ENCODE measurements at regions not wholly inside any gene's neighbourhood (a gene's known extent, or its start where the extent isn't known, plus 50 kb on each side); places are given as distances from the start of the nearest gene placed in this dataset.

GRCh38 chr3:139774560-139775302 lies 97.0 kb upstream of the NMNAT3 start:
- no TSS peak for BruUV-seq (replicated peaks)
- ChIA-PET CTCF (ENCODE audit: low intra/inter-chr PET ratio, low total read pairs) (no interaction called here), POLR2A (no interaction called here)
- FAIRE-seq (no peak), ATAC-seq (no peak), DNase-seq (ENCODE audit: low spot score) (no peak)
- no peaks in the 10 kb centered on the region for H4K20me1 ChIP-seq (ENCODE audit: insufficient read depth, low read length)
- no peaks in the 10 kb centered on the region for H3K9me3 ChIP-seq (ENCODE audit: low read length)
- H3K27ac ChIP-seq (ENCODE audit: extremely low read length, insufficient read depth, low read length), result no peak overlapping the region
- H3K36me3 ChIP-seq (replicated peaks in 1 of 2; ENCODE audit: control insufficient read depth in 1 of 2, insufficient read depth in 2 of 2, low read length in 2 of 2), result no peaks in the 10 kb centered on the region
- H3K27me3 ChIP-seq (ENCODE audit: control insufficient read depth in 1 of 2, insufficient read depth in 2 of 2, low read length in 2 of 2), result peaks cover 3 to 31% of the 10 kb centered on the region in 2 experiments; a peak in 3 of 5 replicates
- no peaks in the 10 kb centered on the region for H3K79me2 ChIP-seq (ENCODE audit: insufficient read depth, low read length)
- in situ Hi-C loops (cut with HindIII; ENCODE audit: extremely low pct_ligation_motif_present, low pct_unique_long_range_greater_than_20kb), result no loop called here
- intact Hi-C loops (cut with micrococcal nuclease; ENCODE audit: unreplicated experiment), result no loop called here
- no peak overlapping the region for H2AFZ ChIP-seq (ENCODE audit: low read length)
- no peak overlapping the region for H3K4me2 ChIP-seq (ENCODE audit: low read depth, low read length)
- no peak for TF ChIP-seq NR1H2 (CRISPR knock-in tag; IDR thresholded peaks at IDR 0.05; ENCODE audit: borderline replicate concordance, low read depth)
- TF ChIP-seq ZSCAN25 (CRISPR knock-in tag; IDR thresholded peaks at IDR 0.05), result no peak
- TF ChIP-seq ATF7 (IDR thresholded peaks at IDR 0.05), result no peak
- TF ChIP-seq ATF7 (CRISPR knock-in tag; IDR thresholded peaks at IDR 0.05), result no peak
- TF ChIP-seq KAT2B (IDR thresholded peaks at IDR 0.05; ENCODE audit: borderline replicate concordance, low read depth, low read length), result no peak
- TF ChIP-seq MTF1 (CRISPR knock-in tag; IDR thresholded peaks at IDR 0.05), result no peak
- TF ChIP-seq MXD4 (CRISPR knock-in tag; IDR thresholded peaks at IDR 0.05), result no peak
- no peak for TF ChIP-seq ZNF503 (CRISPR knock-in tag; IDR thresholded peaks at IDR 0.05)
- no peak for TF ChIP-seq MED13 (CRISPR knock-in tag; IDR thresholded peaks at IDR 0.05)
- TF ChIP-seq BHLHE40 (IDR thresholded peaks at IDR 0.05; ENCODE audit: low read length), result no peak
- no peak for TF ChIP-seq JUND (CRISPR knock-in tag; IDR thresholded peaks at IDR 0.05)
- TF ChIP-seq ZNF713 (CRISPR knock-in tag; IDR thresholded peaks at IDR 0.05), result no peak
- no peak for TF ChIP-seq ATAD3A (CRISPR knock-in tag; IDR thresholded peaks at IDR 0.05)
- TF ChIP-seq POLR2G (IDR thresholded peaks at IDR 0.05; ENCODE audit: low read depth, low read length), result no peak
- H3K4me1 ChIP-seq (ENCODE audit: insufficient read depth, low read length), result no peaks in the 10 kb centered on the region
- H3K4me3 ChIP-seq (replicated peaks in 1 of 3; ENCODE audit: insufficient read depth in 1 of 3, low read depth in 2 of 3, low read length in 3 of 3), result no peak overlapping the region
- WGBS (ENCODE audit: low lambda C conversion rate), result 12% methylated on average over 7 of the region's 7 CpGs
- no peak overlapping the region for H3K9ac ChIP-seq (ENCODE audit: insufficient read depth, low read depth, low read length)
